Renal pelvis (tissue), 1 donor: ENCODE measurements at regions not wholly inside any gene's neighbourhood (a gene's known extent, or its start where the extent isn't known, plus 50 kb on each side); places are given as distances from the start of the nearest gene placed in this dataset.
"Not testable (repeated sequence)": the region's sequence is repeated elsewhere in the genome, so short reads cannot be mapped to it uniquely, and the experiment has no call there.

Experiments
- DNase-seq: peaks from one replicate; pipeline ENCODE4 v3.0.0-alpha.2; 2013

DNA sequence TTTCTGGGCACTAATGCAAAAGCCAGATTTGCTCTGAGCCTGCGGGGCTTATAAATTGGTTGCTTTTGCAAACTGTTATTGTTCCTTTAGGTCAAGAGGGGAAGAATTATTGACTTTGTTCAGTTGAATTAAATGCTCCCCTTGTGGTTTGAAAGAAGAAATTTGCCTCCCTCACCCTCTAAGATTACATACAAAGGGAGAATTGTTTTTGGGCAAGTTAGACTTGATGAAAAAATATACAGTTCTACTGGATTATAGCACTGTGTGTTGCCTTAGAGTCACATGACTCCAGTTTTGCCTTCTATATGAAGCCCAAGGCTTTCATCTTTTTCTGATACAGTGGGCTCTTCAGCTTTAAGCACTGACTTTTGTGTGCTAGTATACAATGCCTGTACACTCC, 1265.8 kb upstream of the LRRTM3 start:
- no peak for DNase-seq

DNA sequence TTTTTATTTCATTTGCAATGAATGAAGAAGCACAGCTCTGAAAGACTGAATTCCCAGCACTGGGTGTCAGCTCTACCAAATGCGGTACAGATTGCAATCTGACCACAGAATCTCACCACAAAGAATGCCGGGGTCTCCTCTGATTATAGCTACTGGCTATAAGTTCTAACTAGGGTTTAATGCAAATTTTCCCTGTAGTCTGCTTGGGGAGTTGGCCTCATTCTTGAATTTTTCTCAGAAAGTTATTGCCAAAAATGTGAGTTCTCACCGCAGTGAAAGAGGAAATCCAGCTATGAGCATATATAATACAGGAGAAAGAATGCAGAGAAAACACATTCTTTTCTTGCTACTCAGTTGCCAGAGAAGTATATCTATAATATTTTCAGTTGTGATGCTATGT, 1255.7 kb upstream of the LRRTM3 start:
- DNase-seq = no peak

DNA sequence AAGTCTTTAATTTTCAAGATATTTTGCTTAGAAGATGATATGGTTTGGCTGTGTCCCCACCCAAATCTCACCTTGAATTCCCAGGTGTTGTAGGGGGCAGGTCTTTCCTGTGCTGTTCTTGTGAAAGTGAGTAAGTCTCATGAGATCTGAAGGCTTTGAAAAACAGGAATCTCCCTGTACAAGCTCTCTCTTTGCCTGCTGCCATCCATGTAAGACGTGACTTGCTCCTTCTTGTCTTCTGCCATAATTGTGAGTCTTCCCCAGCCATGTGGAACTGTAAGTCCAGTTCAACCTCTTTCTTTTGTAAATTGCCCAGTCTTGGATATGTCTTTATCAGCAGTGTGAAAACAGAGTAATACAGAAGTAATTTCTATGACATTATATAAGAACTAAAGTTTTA, 1255.2 kb upstream of the LRRTM3 start:
- DNase-seq = not testable (repeated sequence)

DNA sequence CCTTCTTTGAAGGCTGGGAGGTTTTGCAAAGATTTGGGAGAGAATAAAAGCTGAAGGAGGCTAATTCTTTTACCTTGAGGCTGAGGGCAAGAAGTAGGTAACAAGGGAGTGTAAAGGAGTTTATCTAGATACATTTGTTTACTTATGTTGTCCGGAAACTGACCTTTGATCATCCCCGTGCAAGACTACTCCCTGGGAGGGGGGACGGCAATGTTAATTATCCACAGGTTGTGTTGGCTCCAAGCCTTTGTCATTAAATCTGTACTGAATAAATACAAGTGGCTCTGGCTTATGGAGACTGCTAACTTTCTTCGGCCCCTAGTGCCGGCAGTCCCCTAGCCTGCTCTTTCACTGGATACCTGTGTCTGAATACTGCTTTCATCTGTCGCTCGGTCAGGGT, 1250.6 kb upstream of the LRRTM3 start:
- no peak for DNase-seq

DNA sequence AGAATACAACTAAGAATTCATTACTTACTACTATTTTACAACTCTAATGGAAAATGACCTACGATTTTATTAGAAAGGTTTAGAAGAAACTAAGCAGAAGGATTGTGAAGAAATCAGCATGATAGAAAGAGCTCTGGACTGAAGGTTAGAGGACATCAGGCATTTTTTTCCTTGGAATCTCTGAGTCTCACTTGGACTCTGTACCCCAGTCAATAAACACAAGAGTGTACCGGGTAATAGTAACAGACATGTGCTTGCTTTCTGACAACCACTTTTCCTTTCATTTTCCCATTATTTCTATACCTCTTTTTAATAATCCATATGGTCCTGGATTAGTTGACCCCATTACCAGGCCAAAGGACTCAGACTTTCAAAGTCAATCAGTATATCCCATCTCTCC, 1240.9 kb upstream of the LRRTM3 start:
- no peak for DNase-seq

DNA sequence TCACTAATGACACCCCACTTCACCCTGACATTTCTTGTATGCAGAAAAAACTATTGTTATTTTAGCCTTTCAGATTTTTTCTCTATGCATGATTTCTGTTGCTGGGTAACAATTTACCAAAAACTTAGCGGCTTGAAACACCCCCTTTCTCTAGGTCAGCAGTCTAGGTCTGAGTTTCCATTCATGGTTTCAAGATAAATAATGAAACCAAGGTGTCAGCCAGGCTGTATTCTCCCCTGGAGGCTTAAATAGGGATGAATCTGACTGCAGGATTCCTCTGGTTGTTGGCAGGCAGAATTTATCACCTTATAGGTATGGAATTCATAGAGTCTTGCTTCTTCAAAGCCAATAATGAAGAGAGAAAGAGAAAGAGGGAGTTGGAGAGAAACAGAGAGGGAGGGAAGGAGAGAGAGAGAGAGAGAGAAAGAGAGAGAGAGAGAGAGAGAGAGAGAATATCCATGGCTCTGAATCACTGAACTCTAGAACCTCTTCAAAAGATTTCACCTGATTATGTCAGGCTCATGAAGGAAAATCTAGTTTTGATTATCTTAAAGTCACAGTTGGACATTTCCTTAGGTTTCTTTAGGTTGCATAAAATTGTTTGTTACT, 1224.6 kb upstream of the LRRTM3 start:
- DNase-seq = no peak

DNA sequence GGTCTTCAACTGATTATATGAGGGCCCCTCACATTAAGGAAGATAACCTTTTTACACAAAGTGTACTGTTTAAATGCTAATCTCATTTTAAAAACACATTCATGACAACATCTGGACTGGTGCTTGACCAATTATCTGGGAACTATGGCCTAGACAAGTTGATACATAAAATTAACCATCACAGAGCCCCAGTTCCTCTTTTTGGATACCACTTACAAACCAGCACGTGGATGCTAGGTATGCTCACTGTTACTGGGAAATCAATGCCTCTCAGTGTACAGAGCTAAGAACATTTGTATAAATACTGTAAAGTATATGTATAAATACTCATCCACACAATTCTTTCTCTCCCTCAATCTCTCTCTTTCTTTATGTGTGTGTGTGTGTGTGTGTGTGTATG, 1217.8 kb upstream of the LRRTM3 start:
- no peak for DNase-seq

DNA sequence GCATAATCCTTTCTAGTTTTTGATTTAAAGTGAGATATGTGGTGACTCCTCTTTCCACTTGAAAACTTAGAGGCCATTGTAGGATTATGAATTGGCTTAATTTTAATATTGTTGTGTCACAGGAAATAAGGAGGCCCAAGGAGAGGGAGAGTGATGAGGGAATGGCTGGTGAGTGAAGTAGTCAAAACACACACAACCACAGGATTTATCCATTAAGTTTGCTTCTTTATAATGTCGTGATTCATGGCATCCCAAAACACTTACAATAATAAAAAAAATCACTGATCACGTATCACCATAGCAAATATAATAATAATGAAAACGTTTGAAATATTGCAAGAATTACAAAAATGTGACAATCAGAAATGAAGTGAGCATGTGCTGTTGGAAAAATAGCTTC, 1215.5 kb upstream of the LRRTM3 start:
- no peak for DNase-seq

DNA sequence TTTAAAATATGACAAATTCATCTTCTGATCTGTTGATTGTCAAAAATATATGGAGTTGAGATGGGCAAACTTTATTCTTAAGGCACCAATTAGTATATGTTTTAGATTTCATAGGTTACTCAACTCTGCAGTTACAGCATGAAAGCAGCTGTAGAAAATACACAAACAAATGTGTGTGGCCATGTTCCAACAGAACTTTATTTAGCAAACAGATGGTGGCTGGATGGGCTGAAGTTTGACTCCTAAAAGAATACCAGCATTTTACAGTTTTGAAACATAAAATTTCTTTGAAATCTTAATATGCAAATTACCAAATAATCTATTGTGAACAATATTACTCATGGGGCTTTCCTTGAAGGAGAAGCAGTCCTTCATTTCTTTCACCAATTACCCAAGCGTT, 1206.0 kb upstream of the LRRTM3 start:
- no peak for DNase-seq

DNA sequence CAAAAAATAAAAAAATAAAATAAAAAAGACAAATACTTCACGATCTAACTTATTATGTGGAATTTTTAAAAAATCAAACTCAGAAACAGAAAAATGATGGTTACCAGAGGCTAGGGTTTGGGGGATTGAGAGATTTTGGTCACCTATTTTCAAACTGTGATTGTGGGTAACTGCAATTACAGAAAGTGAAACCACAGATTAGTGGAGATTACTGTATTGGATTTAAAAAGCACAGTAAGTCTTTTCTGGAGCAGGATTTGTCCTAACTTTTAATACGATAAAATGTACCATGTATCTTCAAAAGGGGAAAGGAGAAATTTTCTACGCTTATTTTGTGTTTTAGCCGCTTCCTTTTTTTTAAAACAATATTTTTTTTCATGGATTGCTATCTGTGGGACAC, 1204.9 kb upstream of the LRRTM3 start:
- no peak for DNase-seq

DNA sequence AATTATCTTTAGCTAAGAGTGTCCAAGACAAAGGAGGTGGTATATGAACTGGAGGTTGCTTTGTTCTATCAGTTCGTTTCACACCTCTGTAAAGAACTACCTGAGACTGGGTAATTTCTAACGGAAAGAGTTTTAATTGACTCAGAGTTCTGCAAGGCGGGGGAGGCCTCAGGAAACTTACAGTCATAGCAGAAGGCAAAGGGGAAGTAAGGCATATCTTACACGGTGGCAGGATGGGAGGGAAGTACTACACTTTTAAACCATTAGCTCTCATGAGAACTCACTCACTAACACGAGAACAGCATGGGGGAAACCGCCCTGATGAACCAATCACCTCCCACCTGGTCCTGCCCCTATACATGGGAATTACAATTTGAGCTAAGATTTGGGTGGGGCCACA, 1202.3 kb upstream of the LRRTM3 start:
- no peak for DNase-seq

DNA sequence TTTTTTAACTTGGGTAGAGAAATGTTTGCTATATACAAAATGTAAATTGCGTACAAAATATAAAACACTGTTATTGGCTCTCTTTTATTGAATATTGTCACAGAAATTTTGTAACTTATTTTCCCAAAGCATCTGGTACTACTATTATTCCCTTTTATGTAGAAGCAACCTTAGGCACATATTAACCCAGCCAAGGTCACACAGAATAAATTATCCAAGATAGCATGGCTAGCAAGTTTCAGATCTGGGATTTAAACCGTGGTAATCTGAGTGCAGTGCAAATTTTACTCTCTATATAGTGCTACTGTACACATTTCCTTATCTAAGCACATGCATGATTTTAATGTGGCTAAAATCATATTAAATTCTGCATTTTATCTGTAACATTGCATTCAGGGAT, 1190.5 kb upstream of the LRRTM3 start:
- no peak for DNase-seq

DNA sequence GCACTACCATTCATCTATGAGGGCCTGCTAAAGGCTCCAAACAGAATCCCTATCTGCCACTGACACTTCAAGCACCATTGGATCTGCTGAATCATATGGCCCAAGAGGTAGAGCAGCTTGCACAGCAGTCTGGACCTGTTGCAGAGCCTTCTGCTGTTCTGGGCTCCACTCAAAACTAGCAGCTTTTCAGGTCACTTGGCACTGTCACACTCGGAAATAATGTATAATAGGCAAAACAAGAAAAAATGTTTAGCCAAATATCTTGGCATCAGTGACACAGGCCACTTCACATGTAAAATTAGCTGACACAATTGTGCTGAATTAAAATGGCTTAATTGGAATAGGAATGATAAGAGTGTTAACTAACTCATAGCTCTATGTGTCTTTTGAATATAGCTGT, 1182.9 kb upstream of the LRRTM3 start:
- no peak for DNase-seq

DNA sequence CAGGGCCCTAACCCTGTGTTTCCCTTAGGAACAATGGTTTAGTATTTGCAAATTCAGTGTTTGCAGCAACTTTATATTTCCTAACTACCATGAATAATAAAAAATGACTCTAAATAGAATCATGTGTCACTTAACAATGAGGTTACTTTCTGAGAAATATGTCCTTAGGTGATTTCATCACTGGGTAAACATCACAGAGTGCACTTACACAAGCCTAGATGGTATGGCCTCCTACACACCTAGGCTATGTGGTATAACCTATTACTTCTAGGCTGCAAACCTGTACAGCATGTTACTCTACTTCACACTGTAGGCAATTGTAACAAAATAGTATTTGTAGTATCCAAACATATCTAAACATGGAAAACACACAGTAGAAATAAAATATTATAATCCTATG, 1174.6 kb upstream of the LRRTM3 start:
- no peak for DNase-seq

DNA sequence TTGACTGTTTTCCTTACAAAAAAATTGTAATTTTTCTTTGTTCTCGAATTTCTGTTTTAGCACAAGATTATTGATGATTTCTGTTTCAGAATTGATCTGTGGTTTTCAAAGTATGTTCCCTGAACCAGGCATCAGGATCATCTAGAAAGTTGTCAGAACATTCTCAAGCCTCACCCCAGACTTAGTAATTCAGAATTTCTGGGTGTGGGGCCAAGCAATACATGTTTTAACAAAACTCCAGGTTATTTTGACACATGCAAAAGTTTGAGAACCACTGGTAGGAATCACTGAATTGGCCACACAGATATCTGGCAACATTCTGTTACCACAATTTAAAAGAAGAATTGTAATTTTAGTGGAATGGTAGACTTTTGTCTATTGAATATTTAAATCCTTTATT, 1173.9 kb upstream of the LRRTM3 start:
- DNase-seq = no peak

DNA sequence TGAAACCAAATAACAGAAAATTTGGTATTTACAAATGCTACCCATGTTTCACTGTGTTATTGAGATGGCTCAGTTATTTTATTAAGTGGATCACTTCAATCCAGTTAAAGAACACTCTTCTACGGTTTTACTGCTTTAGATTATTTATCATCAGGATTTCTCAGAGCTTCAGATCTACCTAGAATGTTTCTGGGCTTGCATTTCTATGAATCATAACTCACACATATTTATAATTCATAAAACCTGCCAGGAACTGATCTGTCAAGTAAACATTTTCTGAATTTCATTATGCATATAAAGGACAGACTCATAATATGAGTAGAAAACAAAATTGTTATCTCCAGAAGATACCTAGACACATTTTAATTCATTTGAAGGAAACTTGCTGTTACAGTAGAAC, 1172.3 kb upstream of the LRRTM3 start:
- no peak for DNase-seq

DNA sequence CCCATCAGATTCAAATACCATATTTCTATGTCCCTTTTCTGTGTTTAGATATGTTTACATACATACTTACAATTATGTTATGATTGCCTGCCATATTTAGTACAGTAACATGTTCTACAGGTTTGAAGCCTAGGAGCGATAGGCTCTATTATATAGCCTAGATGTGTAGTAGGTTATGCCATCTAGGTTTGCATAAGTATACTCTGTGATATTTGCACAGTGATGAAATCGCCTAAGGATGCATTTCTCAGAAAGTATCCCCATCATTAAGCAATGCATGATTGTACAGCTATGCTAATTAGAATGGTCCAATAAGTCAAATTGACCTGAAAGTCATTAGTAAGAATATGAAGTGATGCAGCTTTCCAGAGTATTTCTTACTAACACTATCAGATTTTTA, 1171.7 kb upstream of the LRRTM3 start:
- DNase-seq = no peak

DNA sequence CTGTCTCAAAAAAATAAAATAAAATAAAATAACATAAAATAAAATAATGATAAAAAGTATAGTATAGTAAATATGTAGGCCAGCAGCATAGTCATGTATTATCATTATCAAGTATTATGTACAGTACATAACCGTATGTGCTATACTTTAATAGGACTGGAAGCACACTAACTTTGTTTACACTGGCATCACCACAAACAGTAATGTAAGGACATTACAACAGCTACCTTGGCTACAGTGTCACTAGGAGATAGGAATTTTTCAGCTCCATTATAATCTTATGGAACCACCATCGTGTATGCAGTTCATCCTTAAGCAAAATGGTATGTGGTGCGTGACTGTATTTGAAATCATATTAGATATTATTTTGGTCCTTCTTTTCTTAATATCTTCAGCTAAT, 1163.5 kb upstream of the LRRTM3 start:
- no peak for DNase-seq

DNA sequence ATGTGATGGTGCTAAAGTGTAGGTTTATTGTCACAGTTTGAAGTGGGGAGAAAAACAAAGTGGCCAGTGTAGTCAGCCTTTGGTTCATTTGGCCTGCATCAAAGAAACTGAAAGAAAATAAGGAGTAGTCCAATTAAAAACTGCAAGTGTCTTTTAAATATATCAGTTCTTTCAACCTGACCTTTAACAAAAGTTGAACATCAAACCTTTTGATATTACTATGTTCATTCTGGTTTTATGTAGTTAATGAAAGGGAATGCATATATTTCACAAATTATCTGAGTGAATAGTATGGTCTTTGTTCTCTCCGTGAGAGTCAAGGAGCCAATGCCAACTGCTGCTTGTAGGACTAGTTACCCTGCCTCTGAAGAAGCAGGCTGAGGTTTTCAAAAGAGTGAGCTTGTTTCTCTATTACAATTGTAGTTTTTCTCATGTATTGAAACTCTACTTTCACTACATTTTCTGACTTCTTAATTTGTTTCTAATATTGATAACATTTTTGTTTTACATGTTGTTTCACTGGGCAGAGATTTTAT, 1160.8 kb upstream of the LRRTM3 start:
- no peak for DNase-seq

DNA sequence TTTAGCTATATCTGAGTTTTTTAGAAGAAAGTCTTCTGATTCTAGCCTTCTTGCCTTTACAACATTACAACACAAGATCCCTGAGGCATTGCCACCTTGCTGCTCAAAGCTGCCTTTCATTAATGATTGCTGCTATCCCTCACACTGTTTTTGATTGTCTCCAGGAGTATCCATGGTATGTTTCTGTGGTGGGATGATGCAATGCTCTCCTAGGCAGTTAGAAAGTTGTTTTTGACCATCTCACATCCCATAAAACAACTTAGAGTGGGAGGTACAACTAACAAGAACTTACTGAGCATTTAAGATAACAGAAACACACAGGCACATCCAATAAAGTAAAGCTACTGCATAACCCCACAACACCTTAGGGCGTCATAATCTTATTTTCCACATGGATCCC, 1156.0 kb upstream of the LRRTM3 start:
- no peak for DNase-seq

DNA sequence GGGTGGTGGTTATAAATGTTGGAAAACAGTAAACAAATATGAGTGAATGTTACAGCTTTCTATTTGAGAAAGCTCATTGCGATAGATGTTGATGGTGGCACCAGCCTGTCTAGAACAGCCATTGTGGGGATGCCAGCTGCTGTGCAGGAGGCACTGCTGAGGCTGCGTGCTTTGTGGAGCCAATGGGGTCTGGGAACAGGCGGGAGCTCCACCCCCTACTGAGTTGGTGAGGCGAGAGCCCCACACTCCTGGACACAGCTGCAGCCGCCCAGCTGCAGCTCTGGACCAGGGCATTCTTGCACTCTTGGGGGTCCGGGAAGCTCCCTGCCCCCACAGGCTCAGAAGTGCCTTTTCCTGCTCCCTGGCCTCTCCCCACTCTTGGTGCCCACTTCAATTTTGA, 1147.1 kb upstream of the LRRTM3 start:
- DNase-seq = no peak

DNA sequence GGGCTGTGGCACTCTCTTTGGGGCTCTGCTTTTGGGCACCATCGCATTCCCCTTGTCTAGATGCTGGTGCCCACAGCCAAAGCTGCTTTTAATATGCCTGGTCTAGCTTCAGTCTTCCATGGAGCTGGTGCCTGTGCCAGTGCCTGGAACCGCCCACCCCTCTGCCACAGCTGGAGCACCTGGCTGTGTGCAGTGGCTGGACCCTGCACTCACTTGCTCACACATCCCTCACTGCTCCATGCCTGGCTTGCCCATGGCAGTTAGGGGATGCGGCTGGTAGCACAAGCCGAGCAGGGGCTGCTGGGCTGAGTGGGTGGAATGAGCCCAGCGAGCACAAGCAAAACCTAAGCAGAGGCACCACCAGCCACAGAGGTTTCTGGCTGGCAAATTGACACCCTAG, 1145.9 kb upstream of the LRRTM3 start:
- DNase-seq = no peak

DNA sequence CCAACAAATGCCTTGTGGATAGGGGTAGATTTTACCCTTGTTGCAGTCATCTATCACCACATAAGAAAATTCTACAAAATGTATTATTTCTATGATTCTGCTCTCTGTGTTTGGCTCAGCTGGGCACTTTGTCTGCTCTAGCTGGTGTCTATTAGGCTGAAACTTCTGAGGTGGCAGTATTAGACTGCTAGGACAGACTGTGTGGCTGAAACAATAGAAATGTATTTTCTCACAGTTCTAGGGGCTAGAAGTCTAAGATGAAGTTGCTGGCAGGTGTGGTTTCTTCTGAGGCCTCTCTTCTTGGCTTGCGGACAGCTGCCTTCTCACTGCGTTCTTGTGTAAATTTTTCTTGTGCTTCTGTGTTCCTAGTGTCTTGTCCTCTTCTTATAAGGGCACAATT, 1139.6 kb upstream of the LRRTM3 start:
- no peak for DNase-seq

DNA sequence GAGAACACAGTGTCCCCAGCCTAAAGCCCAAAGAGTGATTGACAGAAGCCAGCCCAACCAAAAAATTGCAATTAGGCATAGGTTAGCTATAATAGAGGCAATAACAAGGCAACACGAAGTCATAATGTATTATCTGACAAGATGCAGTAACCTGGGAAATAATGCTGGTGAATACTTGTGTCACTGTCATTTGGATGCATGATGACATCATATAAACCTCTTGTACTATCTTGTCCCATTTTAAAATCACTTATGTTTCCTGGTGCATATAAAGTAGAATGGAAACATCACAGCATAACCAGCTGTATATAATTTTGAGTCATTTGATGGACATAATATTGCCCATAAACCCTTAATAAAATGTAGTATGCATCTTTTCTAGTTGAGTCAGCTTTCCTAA, 1138.3 kb upstream of the LRRTM3 start:
- no peak for DNase-seq

DNA sequence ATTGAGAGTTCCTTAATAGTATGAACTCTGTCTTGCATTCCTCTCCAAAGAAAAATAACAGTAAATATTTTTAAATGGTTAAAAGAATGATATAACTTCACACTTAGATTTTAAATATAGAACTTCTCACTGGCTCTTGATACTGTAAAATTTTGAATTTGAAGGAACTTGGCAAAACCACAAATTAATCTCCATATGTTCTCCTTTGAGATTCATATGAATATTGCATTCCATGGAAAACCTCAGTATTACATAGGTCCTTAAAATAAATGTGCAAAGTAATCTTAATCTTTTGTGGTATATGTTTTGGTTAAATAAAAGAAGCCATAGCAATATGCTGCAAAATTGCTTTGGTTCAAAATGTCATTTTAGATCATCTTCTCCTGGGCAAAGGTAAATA, 1137.6 kb upstream of the LRRTM3 start:
- DNase-seq = no peak
